DND-41 (cell line): ENCODE measurements at regions not wholly inside any gene's neighbourhood (a gene's known extent, or its start where the extent isn't known, plus 50 kb on each side); places are given as distances from the start of the nearest gene placed in this dataset.

Experiments
- CTCF ChIP-seq: IDR thresholded peaks from 2 replicates; pipeline ENCODE4 v1.5.1; 2012; ENCODE audit warnings: borderline replicate concordance, low read length, moderate library complexity, mild to moderate bottlenecking; ENCODE audit not compliant: poor library complexity, severe bottlenecking; ENCODE audit errors: extremely low read depth
- EZH2 ChIP-seq: IDR thresholded peaks from 3 replicates; pipeline ENCODE4 v1.6.1; 2012; ENCODE audit warnings: borderline replicate concordance, low read depth, mild to moderate bottlenecking, moderate library complexity, low read length, inconsistent platforms; ENCODE audit not compliant: severe bottlenecking

- TF ChIP-seq CTCF (no peak), EZH2 (no peak)
These were observed 323.2 kb upstream of the SLC39A10 start for GRCh38 chr2:195333869-195334268.
